K562 (cell line): ENCODE measurements at regions not wholly inside any gene's neighbourhood (a gene's known extent, or its start where the extent isn't known, plus 50 kb on each side); places are given as distances from the start of the nearest gene placed in this dataset.

Source experiments
- CREB1 ChIP-seq, 2 experiments: sonication (generic) in 1 of 2; formaldehyde crosslinking in 1 of 2; IDR thresholded peaks; 2 replicates each; pipeline versions ENCODE4 v1.6.1 to v1.8.0; 2012 to 2022; ENCODE audit warnings: inconsistent platforms in 1 of 2, mild to moderate bottlenecking in 1 of 2, missing genetic modification reagents in 1 of 2, moderate library complexity in 1 of 2
- HCFC1 ChIP-seq: IDR thresholded peaks from 2 replicates; pipeline ENCODE4 v1.6.1; 2012; ENCODE audit warnings: low read depth, low read length, improper control_type of control experiment
- NBN ChIP-seq: fragments of 450-650 bp; IDR thresholded peaks from 2 replicates; pipeline ENCODE4 v1.6.1; 2016; ENCODE audit warnings: low read depth, mild to moderate bottlenecking
- RBM25 ChIP-seq: fragments of 200-400 bp; formaldehyde crosslinking; IDR thresholded peaks from 2 replicates; pipeline ENCODE4 v1.6.1; 2018; ENCODE audit warnings: low read length, low read depth, moderate library complexity; ENCODE audit not compliant: severe bottlenecking
- TARDBP ChIP-seq: fragments of 450-650 bp; IDR thresholded peaks from 2 replicates; pipeline ENCODE4 v1.6.1; 2016
- TF ChIP-seq, protein P1 (sequence below), 3 experiments: IDR thresholded peaks in 2 of 3; conservative IDR thresholded peaks in 1 of 3; 2 replicates each; pipeline ENCODE4 v1.5.1; 2011 to 2012; ENCODE audit warnings: low read length in 3 of 3, mild to moderate bottlenecking in 3 of 3, control low read depth in 2 of 3, improper control_type of control experiment in 1 of 3, inconsistent platforms in 1 of 3, low read depth in 1 of 3, mixed read lengths in 1 of 3, moderate library complexity in 1 of 3; ENCODE audit not compliant: insufficient read depth in 2 of 3

DNA sequence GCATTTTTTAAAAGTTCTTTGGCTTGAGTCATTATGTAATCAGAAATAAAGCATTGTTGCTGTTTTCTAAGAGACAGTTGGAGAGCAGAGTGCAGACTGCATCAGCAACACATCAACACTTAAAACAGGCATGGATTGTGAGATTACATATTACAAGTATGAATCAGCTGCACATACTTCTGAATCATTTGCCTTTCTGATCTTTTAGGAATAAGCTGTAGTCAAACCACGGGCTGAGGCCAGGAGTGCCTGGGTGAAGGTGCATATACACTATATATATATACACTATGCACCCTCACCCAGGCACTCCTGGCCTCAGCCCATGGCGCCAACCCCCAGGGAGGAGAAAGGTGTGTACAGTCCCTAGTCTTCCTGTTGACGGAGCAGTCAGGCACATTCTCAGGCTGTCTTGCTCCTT lies 52.4 kb upstream of the DLX6 start:
- TF ChIP-seq NBN: no peak
- TF ChIP-seq HCFC1: no peak
- no peak for TF ChIP-seq TARDBP
- TF ChIP-seq, protein P1, sequence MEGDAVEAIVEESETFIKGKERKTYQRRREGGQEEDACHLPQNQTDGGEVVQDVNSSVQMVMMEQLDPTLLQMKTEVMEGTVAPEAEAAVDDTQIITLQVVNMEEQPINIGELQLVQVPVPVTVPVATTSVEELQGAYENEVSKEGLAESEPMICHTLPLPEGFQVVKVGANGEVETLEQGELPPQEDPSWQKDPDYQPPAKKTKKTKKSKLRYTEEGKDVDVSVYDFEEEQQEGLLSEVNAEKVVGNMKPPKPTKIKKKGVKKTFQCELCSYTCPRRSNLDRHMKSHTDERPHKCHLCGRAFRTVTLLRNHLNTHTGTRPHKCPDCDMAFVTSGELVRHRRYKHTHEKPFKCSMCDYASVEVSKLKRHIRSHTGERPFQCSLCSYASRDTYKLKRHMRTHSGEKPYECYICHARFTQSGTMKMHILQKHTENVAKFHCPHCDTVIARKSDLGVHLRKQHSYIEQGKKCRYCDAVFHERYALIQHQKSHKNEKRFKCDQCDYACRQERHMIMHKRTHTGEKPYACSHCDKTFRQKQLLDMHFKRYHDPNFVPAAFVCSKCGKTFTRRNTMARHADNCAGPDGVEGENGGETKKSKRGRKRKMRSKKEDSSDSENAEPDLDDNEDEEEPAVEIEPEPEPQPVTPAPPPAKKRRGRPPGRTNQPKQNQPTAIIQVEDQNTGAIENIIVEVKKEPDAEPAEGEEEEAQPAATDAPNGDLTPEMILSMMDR (IDR thresholded peaks at IDR 0.05 in 2 of 3, conservative IDR thresholded peaks at IDR 0.05 in 1 of 3; ENCODE audit: insufficient read depth in 2 of 3, low read depth in 1 of 3, low read length in 3 of 3): no peak
- TF ChIP-seq CREB1 (IDR thresholded peaks at IDR 0.05): no peak
- TF ChIP-seq CREB1 (CRISPR knock-in tag; IDR thresholded peaks at IDR 0.05): no peak
- no peak for TF ChIP-seq RBM25
